ENCODE measurements at regions not wholly inside any gene's neighbourhood (a gene's known extent, or its start where the extent isn't known, plus 50 kb on each side); places are given as distances from the start of the nearest gene placed in this dataset.
A peak's percentile ranks its signal among the peaks of the same experiment; 100 is the strongest.

GRCh38 chr11:119843877-119844276, 114.9 kb upstream of the NECTIN1 start:
- no peak for TF ChIP-seq KLF13 (tag; IDR thresholded peaks at IDR 0.05; ENCODE audit: borderline replicate concordance, low read depth)
- no peak for TF ChIP-seq JUNB (CRISPR knock-in tag; conservative IDR thresholded peaks at IDR 0.05)
- no peak for TF ChIP-seq ZFX (CRISPR knock-in tag; IDR thresholded peaks at IDR 0.05)
- no peak for TF ChIP-seq TCF7 (IDR thresholded peaks at IDR 0.05; ENCODE audit: borderline replicate concordance)
- no peak for TF ChIP-seq HCFC1 (IDR thresholded peaks at IDR 0.05; ENCODE audit: low read depth, low read length)
- no peak for TF ChIP-seq NCOA4 (IDR thresholded peaks at IDR 0.05; ENCODE audit: partially characterized antibody)
- no peak for TF ChIP-seq ZNF445 (CRISPR knock-in tag; IDR thresholded peaks at IDR 0.05; ENCODE audit: low read depth)
- TF ChIP-seq HEY1 (CRISPR knock-in tag; IDR thresholded peaks at IDR 0.05; ENCODE audit: borderline replicate concordance): no peak
- TF ChIP-seq ETV1 (tag; conservative IDR thresholded peaks at IDR 0.05; ENCODE audit: low read depth): no peak
- no peak for TF ChIP-seq POLR3G (IDR thresholded peaks at IDR 0.05; ENCODE audit: extremely low read depth, insufficient read length, insufficient replicate concordance)
- no peak for TF ChIP-seq TSHZ1 (CRISPR knock-in tag; IDR thresholded peaks at IDR 0.05)
- WGBS (ENCODE audit: insufficient coverage, low coverage, missing lambda C conversion rate): 2% methylated on average over 6 of the region's 6 CpGs
- Histone ChIP-seq H3K27ac (ENCODE audit: extremely low read depth, low read depth, low read length) (no peak overlapping the region), H3K9me1 (ENCODE audit: control insufficient read depth, insufficient read depth, low read length) (no peaks in the 10 kb centered on the region), H4K20me1 (replicated peaks; ENCODE audit: control insufficient read depth, insufficient read depth, low read length) (peaks cover 5% of the 10 kb centered on the region; the same call in 1 of the 2 replicates), H3K79me2 (ENCODE audit: control insufficient read depth, insufficient read depth, low read length) (no peaks in the 10 kb centered on the region), H2AFZ (ENCODE audit: low read depth, low read length) (no peak overlapping the region), H3K9ac (ENCODE audit: insufficient read depth in 1 of 2, low read depth in 2 of 2, low read length in 2 of 2) (no peak overlapping the region), H3K4me1 (replicated peaks in 1 of 2; ENCODE audit: control insufficient read depth in 2 of 2, insufficient read depth in 2 of 2, low read length in 2 of 2) (no peaks in the 10 kb centered on the region), H3K27me3 (ENCODE audit: control insufficient read depth in 2 of 2, insufficient read depth in 2 of 2, low read length in 2 of 2) (peaks cover 0 to 5% of the 10 kb centered on the region in 2 experiments; a peak in 1 of 5 replicates), H3K4me3 (no peak overlapping the region), H3K9me3 (replicated peaks; ENCODE audit: control insufficient read depth, insufficient read depth, low read depth, low read length) (no peaks in the 10 kb centered on the region), H3K4me2 (ENCODE audit: insufficient read depth, low read length) (no peak overlapping the region), H3K36me3 (ENCODE audit: control insufficient read depth, insufficient read depth, low read length) (no peaks in the 10 kb centered on the region)
- no peak for FAIRE-seq
- intact Hi-C loops (cut with micrococcal nuclease) (no loop called here), in situ Hi-C loops (cut with MboI) (no loop called here)
- DNase-seq (ENCODE audit: extremely low read depth in 1 of 4, low spot score in 3 of 4): peak in 2 of 4 experiments; percentile 20 to 25
- ChIA-PET CTCF (ENCODE audit: low intra/inter-chr PET ratio) (no interaction called here), POLR2A (interaction anchor here (0.5 kb wide), 1 partner anchor 903 kb away, joined by 3 read pairs; no protein-coding TSS in a partner anchor)
- no peak for ATAC-seq
- BruUV-seq (replicated peaks): no TSS peak

All from K562 (cell line).